Fibroblast of the aortic adventitia (primary cell): ENCODE measurements at regions not wholly inside any gene's neighbourhood (a gene's known extent, or its start where the extent isn't known, plus 50 kb on each side); places are given as distances from the start of the nearest gene placed in this dataset.

Experiments used
- DNase-seq: peaks from one replicate; pipeline ENCODE4 v3.0.0-alpha.2; 2010; ENCODE audit warnings: low read depth
- H3K4me3 ChIP-seq: 2 replicates; pipeline ENCODE4 v1.5.1; 2011; ENCODE audit warnings: low read depth, mild to moderate bottlenecking, control low read depth, low read length, moderate library complexity
- CTCF ChIP-seq: IDR thresholded peaks from 2 replicates; pipeline ENCODE4 v1.5.1; 2011; ENCODE audit warnings: mild to moderate bottlenecking, low read length, control low read depth, inconsistent platforms; ENCODE audit not compliant: insufficient read depth

- no peak overlapping the region for H3K4me3 ChIP-seq
- TF ChIP-seq CTCF = no peak
- no peak for DNase-seq
Measured at GRCh38 chr1:4261327-4261726, 361.3 kb upstream of the C1orf174 start.

- no peak for DNase-seq
- no peak overlapping the region for H3K4me3 ChIP-seq
- TF ChIP-seq CTCF = no peak
Measured at GRCh38 chr1:4262665-4263064, 362.6 kb upstream of the C1orf174 start.

- TF ChIP-seq CTCF = no peak
- DNase-seq = no peak
- no peak overlapping the region for H3K4me3 ChIP-seq
Measured at GRCh38 chr1:4263699-4264098, 363.6 kb upstream of the C1orf174 start.

GRCh38 chr1:4265836-4266235 lies 365.8 kb upstream of the C1orf174 start:
- H3K4me3 ChIP-seq = no peak overlapping the region
- no peak for TF ChIP-seq CTCF
- no peak for DNase-seq

GRCh38 chr1:4267381-4268261 lies 367.5 kb upstream of the C1orf174 start:
- no peak overlapping the region for H3K4me3 ChIP-seq
- no peak for TF ChIP-seq CTCF
- no peak for DNase-seq

- no peak for TF ChIP-seq CTCF
- H3K4me3 ChIP-seq = no peak overlapping the region
- DNase-seq = no peak
Measured at GRCh38 chr1:4268262-4268888, 368.3 kb upstream of the C1orf174 start.

GRCh38 chr1:4268889-4269284 lies 368.8 kb upstream of the C1orf174 start:
- no peak overlapping the region for H3K4me3 ChIP-seq
- DNase-seq = no peak
- TF ChIP-seq CTCF = no peak
